ENCODE measurements at regions not wholly inside any gene's neighbourhood (a gene's known extent, or its start where the extent isn't known, plus 50 kb on each side); places are given as distances from the start of the nearest gene placed in this dataset.

GRCh38 chr10:31126593-31126992, 94.9 kb upstream of the ZNF438 start:
- TF ChIP-seq, protein P1, sequence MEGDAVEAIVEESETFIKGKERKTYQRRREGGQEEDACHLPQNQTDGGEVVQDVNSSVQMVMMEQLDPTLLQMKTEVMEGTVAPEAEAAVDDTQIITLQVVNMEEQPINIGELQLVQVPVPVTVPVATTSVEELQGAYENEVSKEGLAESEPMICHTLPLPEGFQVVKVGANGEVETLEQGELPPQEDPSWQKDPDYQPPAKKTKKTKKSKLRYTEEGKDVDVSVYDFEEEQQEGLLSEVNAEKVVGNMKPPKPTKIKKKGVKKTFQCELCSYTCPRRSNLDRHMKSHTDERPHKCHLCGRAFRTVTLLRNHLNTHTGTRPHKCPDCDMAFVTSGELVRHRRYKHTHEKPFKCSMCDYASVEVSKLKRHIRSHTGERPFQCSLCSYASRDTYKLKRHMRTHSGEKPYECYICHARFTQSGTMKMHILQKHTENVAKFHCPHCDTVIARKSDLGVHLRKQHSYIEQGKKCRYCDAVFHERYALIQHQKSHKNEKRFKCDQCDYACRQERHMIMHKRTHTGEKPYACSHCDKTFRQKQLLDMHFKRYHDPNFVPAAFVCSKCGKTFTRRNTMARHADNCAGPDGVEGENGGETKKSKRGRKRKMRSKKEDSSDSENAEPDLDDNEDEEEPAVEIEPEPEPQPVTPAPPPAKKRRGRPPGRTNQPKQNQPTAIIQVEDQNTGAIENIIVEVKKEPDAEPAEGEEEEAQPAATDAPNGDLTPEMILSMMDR (IDR thresholded peaks at IDR 0.05) = no peak
- TF ChIP-seq POLR2A (IDR thresholded peaks at IDR 0.05) (no peak), EP300 (IDR thresholded peaks at IDR 0.05) (no peak)
